DOHH2 (cell line): ENCODE measurements at regions not wholly inside any gene's neighbourhood (a gene's known extent, or its start where the extent isn't known, plus 50 kb on each side); places are given as distances from the start of the nearest gene placed in this dataset.

ENCODE experiments used
- H3F3A ChIP-seq: fragments of 200-600 bp; sonication (generic), shearing (Covaris generic); 2 replicates; pipeline ENCODE4 v1.6.0; 2016; ENCODE audit warnings: antibody characterized with exemption, mild to moderate bottlenecking; ENCODE audit not compliant: control insufficient read depth, insufficient read depth
- H3K27ac ChIP-seq: fragments of 200-600 bp; sonication (generic); 2 replicates; pipeline ENCODE4 v1.5.1; 2014; ENCODE audit warnings: low read depth, mild to moderate bottlenecking, low read length, moderate library complexity
- H3K27me3 ChIP-seq: fragments of 200-600 bp; sonication (generic); 2 replicates; pipeline ENCODE4 v1.6.1; 2014; ENCODE audit warnings: mild to moderate bottlenecking, low read length, mixed read lengths; ENCODE audit not compliant: control insufficient read depth
- H3K36me3 ChIP-seq: fragments of 200-600 bp; sonication (generic); 2 replicates; pipeline ENCODE4 v1.6.1; 2014; ENCODE audit warnings: mild to moderate bottlenecking, low read length, moderate library complexity, mixed read lengths; ENCODE audit not compliant: control insufficient read depth
- H3K4me1 ChIP-seq: fragments of 200-600 bp; sonication (generic); 2 replicates; pipeline ENCODE4 v1.6.1; 2014; ENCODE audit warnings: mild to moderate bottlenecking, low read length, mixed read lengths; ENCODE audit not compliant: control insufficient read depth
- H3K4me2 ChIP-seq: fragments of 200-600 bp; sonication (generic); 2 replicates; pipeline ENCODE4 v1.6.0; 2014; ENCODE audit warnings: mild to moderate bottlenecking, low read length, moderate library complexity
- H3K4me3 ChIP-seq: fragments of 200-600 bp; sonication (generic); 2 replicates; pipeline ENCODE4 v1.5.1; 2014; ENCODE audit warnings: mild to moderate bottlenecking, low read length, mixed read lengths
- H3K79me2 ChIP-seq: fragments of 200-600 bp; sonication (generic); 2 replicates; pipeline ENCODE4 v1.6.1; 2014; ENCODE audit warnings: mild to moderate bottlenecking, low read length, mixed read lengths; ENCODE audit not compliant: control insufficient read depth
- H3K9me2 ChIP-seq: fragments of 200-600 bp; sonication (generic); replicated peaks from 2 replicates; pipeline ENCODE4 v1.6.1; 2014; ENCODE audit warnings: mild to moderate bottlenecking, low read length, mixed read lengths; ENCODE audit not compliant: control insufficient read depth
- H3K9me3 ChIP-seq: fragments of 200-600 bp; sonication (generic); 2 replicates; pipeline ENCODE4 v1.6.1; 2014; ENCODE audit warnings: antibody characterized with exemption, low read length, mixed read lengths; ENCODE audit not compliant: control insufficient read depth, insufficient read depth
- H4K20me1 ChIP-seq: fragments of 200-600 bp; sonication (generic); 2 replicates; pipeline ENCODE4 v1.6.0; 2014; ENCODE audit warnings: low read depth, mild to moderate bottlenecking, antibody characterized with exemption, low read length, moderate library complexity; ENCODE audit not compliant: control insufficient read depth, insufficient read depth
- EZH2phosphoT487 ChIP-seq: fragments of 200-600 bp; sonication (generic); IDR thresholded peaks from 2 replicates; pipeline ENCODE4 v1.6.1; 2017; ENCODE audit warnings: borderline replicate concordance, mild to moderate bottlenecking, antibody characterized with exemption, low read length, moderate library complexity, mixed read lengths
- TF ChIP-seq, protein P1 (sequence below): fragments of 200-600 bp; sonication (generic); IDR thresholded peaks from one replicate; pipeline ENCODE4 v1.5.1; 2014; ENCODE audit warnings: antibody characterized with exemption, mild to moderate bottlenecking, low read depth, low read length; ENCODE audit not compliant: poor library complexity, severe bottlenecking

DNA sequence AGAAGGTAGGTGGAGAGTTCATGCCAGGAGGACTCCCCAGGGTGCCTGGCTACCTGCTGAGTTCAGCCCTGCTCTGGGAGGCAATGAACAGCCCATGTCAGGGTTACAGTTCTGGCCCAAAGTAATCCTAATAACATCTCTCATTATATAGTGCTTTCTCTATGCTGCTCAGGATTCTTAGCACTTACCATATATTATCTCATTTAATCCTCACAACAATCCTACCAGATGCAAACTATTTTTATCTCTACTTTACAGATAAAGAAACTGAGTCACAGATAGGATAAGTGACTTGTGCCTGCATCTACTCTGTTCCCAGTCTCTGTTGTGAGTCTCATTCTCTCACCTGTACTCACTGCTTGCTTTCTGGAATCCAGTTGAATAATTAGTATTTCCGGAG, 105.1 kb upstream of the NFE2L3 start:
- Histone ChIP-seq H3F3A (no peaks in the 10 kb centered on the region), H3K36me3 (no peaks in the 10 kb centered on the region), H4K20me1 (no peaks in the 10 kb centered on the region), H3K9me3 (no peaks in the 10 kb centered on the region; the same call in 1 of the 2 replicates), H3K79me2 (no peaks in the 10 kb centered on the region), H3K9me2 (no peaks in the 10 kb centered on the region), H3K27ac (no peak overlapping the region), H3K27me3 (peaks cover 32% of the 10 kb centered on the region), H3K4me2 (no peak overlapping the region), H3K4me1 (no peaks in the 10 kb centered on the region), H3K4me3 (no peak overlapping the region)
- TF ChIP-seq, protein P1, sequence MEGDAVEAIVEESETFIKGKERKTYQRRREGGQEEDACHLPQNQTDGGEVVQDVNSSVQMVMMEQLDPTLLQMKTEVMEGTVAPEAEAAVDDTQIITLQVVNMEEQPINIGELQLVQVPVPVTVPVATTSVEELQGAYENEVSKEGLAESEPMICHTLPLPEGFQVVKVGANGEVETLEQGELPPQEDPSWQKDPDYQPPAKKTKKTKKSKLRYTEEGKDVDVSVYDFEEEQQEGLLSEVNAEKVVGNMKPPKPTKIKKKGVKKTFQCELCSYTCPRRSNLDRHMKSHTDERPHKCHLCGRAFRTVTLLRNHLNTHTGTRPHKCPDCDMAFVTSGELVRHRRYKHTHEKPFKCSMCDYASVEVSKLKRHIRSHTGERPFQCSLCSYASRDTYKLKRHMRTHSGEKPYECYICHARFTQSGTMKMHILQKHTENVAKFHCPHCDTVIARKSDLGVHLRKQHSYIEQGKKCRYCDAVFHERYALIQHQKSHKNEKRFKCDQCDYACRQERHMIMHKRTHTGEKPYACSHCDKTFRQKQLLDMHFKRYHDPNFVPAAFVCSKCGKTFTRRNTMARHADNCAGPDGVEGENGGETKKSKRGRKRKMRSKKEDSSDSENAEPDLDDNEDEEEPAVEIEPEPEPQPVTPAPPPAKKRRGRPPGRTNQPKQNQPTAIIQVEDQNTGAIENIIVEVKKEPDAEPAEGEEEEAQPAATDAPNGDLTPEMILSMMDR, result no peak
- no peak for TF ChIP-seq EZH2phosphoT487

DNA sequence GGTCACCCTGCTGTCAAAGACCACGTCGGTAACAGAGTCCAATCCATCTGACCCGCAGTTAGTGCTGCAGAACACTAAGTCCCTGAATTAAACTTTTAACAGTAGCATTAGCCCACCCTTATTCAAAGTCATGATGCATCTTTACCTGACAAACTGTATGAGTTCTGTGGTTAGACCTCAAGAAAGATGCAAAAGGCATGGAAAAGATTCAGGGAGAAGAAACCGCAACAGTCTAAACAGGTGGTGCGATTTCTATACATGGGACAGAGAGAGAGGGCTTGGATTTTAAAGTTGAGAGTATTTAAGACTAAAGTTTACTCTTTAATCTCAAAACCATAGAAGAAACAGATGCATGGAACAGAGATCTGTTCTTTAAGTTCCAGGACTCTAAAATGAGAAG, 103.3 kb upstream of the NFE2L3 start:
- no peaks in the 10 kb centered on the region for H3K4me1 ChIP-seq
- H3K4me3 ChIP-seq, result no peak overlapping the region
- no peak overlapping the region for H3K4me2 ChIP-seq
- H3K27ac ChIP-seq, result no peak overlapping the region
- H3K9me3 ChIP-seq, result no peaks in the 10 kb centered on the region; the same call in 1 of the 2 replicates
- TF ChIP-seq, protein P1, result no peak
- TF ChIP-seq EZH2phosphoT487, result no peak
- H4K20me1 ChIP-seq, result no peaks in the 10 kb centered on the region
- peaks cover 28% of the 10 kb centered on the region for H3K27me3 ChIP-seq
- no peaks in the 10 kb centered on the region for H3K79me2 ChIP-seq
- no peaks in the 10 kb centered on the region for H3K9me2 ChIP-seq
- no peaks in the 10 kb centered on the region for H3F3A ChIP-seq
- no peaks in the 10 kb centered on the region for H3K36me3 ChIP-seq

DNA sequence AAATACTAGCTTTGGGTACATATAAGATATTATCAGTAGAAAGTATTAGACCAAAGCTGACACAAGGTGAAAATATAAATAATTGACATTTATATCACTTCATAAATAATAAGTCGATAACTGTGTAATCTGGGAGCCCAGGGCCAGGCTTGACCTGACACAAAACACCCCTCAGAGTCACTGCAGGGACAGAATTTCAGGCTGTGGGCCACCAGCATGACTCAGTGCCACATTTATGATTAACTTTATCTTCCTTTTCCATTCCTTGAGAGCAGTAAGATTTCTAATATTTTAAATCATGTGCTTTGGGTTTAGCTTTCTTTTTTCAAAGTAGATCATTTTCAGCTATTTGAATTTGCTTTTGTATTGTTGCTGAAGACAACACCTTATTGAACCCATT, 102.9 kb upstream of the NFE2L3 start:
- H3F3A ChIP-seq, result no peaks in the 10 kb centered on the region
- no peaks in the 10 kb centered on the region for H3K79me2 ChIP-seq
- no peak overlapping the region for H3K27ac ChIP-seq
- H3K9me2 ChIP-seq, result no peaks in the 10 kb centered on the region
- no peaks in the 10 kb centered on the region for H3K4me1 ChIP-seq
- TF ChIP-seq, protein P1, result no peak
- TF ChIP-seq EZH2phosphoT487, result no peak
- H3K27me3 ChIP-seq, result peaks cover 25% of the 10 kb centered on the region
- no peak overlapping the region for H3K4me2 ChIP-seq
- H3K9me3 ChIP-seq, result no peaks in the 10 kb centered on the region; the same call in 1 of the 2 replicates
- no peaks in the 10 kb centered on the region for H4K20me1 ChIP-seq
- H3K4me3 ChIP-seq, result no peak overlapping the region
- H3K36me3 ChIP-seq, result no peaks in the 10 kb centered on the region
